Medulla oblongata (tissue), 1 donor: ENCODE measurements at regions not wholly inside any gene's neighbourhood (a gene's known extent, or its start where the extent isn't known, plus 50 kb on each side); places are given as distances from the start of the nearest gene placed in this dataset.

ENCODE experiments used
- DNase-seq: peaks from one replicate; pipeline ENCODE4 v3.0.0-alpha.2; 2015; ENCODE audit errors: extremely low spot score

GRCh38 chr14:51396222-51396815 is 156.3 kb downstream of the TMX1 start:
- DNase-seq = no peak

- DNase-seq = no peak
These were observed 158.9 kb downstream of the TMX1 start for GRCh38 chr14:51398898-51399297.

- DNase-seq = no peak
These were observed 160.1 kb downstream of the TMX1 start for GRCh38 chr14:51400139-51400538.

GRCh38 chr14:51401272-51401671 is 161.2 kb downstream of the TMX1 start:
- peak; percentile 62 for DNase-seq

GRCh38 chr14:51401756-51402155 is 161.7 kb downstream of the TMX1 start:
- DNase-seq = no peak

DNA sequence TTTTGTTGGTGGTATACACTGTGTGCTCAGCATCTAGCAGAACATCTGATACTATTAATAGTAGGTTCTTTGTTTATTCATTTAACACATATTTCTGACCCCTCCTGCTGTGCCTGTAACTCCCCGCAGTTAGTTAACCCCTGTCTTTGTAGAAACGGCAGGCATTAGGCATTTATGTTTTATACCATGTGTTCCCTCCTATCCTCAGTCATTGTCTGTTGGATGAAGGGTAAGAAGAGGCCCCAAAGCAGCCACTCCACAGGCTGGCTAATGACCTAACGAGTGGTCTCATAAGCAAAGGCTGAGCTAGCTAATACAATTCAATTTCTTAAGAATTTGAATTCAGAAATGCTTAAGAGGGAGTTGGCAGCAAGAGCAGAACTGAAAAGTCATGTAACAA is 170.8 kb downstream of the TMX1 start:
- DNase-seq = no peak

DNA sequence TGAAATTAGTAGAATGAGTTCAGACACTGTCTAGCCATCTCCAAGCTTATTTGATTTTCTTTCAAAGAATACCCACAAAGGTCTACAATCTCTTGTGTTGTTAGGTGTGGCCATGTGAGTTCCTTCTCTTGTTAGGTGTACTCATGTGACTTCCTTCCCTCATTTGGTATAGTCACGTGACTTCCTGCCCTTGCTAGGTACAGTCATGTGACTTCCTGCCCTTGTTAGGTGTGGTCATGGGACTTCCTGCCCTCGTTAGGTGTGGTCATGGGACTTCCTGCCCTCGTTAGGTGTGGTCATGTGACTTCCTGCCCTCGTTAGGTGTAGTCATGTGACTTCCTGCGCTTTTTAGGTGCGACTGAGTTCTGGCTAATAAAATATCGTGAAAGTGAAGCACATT is 179.6 kb downstream of the TMX1 start:
- DNase-seq = no peak

DNA sequence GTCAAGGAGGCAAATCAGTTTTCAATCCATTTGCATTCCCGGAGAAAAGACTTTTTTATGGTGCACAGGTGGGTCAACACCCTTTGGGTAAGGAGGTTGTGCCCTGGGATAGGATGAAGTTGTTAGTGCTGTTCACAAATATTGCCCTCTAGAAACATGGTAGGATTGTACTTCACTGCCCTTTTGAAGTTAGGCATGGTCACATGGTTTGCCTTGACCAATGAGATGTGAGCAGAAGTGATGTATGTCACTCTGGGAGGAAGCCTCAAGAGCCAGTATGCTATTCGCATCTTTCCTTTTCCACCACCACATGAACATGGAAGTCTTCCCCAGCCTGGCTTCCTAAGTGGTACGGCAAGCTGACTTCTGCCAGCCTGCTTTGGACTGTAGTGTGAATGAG is 182.7 kb downstream of the TMX1 start:
- DNase-seq = no peak

GRCh38 chr14:51424041-51424440 is 184.0 kb downstream of the TMX1 start:
- DNase-seq = no peak

- no peak for DNase-seq
These were observed 184.7 kb downstream of the TMX1 start for GRCh38 chr14:51424561-51425251.

GRCh38 chr14:51428981-51429380 is 188.9 kb downstream of the TMX1 start:
- no peak for DNase-seq

DNA sequence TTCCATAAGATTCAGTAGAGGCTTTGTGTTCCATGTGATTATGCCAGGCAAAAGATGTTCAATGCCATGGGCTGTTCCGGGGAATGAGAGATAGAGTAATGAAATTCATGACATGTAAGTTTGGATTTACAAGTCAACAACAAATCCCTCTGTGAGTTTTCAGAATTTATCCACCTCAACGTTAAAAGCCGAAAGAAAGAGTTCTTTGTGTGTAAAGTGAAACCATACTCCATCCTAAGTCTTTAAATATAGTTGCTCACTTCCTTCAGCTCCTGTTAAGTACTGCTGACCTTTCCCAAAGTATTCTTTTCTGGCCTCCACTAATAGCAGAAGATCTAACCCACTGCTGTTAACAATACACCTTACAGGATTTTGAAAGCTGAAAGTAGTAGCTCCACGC is 190.0 kb downstream of the TMX1 start:
- DNase-seq = peak; percentile 26

- peak; percentile 64 for DNase-seq
These were observed 190.6 kb downstream of the TMX1 start for GRCh38 chr14:51430633-51431032.

DNA sequence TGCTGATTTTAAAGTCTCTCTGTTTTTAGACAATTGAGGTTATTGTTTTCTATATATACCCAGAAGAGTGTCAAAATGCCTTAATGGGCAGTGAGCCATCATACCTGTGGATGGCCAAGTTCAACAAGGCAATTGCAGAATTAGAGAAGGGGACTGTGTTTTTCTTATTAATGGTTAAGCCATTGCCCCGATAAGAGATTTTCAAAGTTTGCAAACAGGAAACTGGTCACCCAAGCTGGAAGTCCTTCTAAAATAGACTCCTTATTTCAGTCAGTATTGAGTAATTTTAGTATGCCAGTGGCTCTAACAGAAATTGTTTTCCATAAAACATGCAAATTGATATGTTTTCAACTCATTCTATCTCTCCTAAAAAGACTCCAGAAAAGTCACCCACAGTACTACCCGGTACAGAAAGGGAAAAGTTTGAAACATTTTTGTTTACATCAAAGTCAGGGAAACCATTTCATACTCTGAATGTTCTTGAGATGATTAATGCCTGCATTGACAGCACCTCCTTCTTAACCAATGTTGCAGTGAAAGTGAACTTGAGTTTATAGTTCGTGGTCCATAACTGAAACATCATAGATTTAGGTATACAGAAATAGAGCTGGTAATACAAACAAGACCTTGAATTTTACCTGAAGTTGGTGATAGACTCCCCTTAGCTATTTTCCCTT is 191.1 kb downstream of the TMX1 start:
- DNase-seq = no peak

DNA sequence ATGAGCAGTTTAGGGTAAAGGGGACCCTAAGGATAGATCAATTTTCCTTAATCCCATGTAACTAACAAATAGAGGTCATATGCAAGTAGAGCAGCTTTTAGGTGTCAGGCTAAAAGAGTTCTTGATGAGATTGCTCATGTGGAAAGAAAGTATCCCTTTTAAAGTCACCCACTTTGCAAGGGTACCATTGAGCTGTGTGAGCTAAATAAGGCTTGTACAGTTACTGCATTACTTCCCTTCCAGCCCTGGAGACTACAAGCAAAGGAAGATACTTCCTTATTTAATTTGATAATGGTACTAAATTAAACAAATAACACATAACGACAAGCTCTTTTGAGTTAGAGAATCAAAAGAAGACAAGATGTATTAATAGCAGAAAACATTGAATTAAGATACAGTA is 191.7 kb downstream of the TMX1 start:
- no peak for DNase-seq

- DNase-seq = no peak
These were observed 192.4 kb downstream of the TMX1 start for GRCh38 chr14:51432302-51432948.

DNA sequence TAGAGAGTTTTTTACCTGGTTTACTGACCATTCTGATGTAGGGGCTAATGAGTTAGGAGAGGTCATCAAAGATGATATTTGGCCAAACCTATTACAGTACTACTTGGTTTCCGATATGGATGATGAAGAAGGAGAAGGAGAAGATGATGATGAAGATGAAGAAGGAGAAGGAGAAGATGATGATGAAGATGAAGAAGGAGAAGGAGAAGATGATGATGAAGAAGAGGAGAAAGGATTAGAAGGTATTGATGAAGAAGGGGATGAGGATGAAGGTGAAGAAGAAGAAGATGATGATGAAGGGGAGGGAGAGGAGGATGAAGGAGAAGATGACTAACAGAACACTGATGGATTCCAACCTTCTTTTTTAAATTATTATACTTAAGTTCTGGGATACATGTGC is 196.6 kb downstream of the TMX1 start:
- DNase-seq = no peak

DNA sequence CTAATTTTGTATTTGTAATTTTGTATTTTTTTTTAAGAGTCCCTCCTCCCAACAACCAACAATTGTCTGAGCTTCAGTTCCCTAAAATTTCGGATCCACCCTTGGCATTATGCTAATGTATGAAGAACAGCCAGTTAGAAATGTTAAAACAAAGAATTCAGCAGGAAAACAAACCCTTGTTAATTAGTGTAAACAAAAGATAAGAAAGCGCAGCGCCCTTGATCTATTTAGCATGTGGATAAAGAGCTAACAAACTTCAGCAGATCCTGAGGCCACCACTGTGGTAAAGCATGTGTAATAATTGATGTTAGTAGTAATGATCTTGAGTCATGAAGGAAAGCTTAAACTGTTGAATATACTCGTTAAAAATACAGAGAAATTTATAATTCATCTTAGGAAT is 199.8 kb downstream of the TMX1 start:
- no peak for DNase-seq

- DNase-seq = no peak
These were observed 201.0 kb downstream of the TMX1 start for GRCh38 chr14:51441001-51441400.

DNA sequence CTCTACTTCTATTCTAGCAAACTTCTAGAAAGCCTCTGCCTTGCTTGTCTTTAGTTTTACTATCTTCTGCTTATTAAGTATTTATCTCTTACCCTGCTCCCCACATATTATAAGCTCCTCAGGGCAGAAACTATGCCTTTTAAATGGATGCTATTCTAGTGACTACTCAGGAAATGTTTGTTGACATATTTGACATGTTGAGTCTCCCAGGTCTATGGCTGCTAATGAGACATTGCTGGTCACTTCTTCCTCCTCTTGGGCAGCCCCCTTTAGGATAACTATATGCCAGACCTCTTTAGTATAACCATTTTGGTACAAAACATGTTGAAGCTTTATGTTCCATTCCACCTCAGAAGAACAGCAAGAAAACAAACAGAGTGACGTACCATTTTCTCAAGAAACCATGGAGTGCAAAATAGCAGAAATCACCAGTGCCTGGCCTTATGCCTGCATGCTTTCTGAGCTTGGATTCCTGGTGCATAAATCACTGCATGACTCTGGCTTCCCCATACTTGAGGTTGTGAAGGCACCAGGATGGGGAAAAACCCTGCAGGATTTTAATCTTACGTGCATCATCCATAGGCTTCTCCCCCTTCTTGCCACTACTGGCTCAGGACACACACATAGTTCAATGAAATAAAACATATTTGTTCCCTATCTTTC is 202.6 kb downstream of the TMX1 start:
- DNase-seq = no peak

DNA sequence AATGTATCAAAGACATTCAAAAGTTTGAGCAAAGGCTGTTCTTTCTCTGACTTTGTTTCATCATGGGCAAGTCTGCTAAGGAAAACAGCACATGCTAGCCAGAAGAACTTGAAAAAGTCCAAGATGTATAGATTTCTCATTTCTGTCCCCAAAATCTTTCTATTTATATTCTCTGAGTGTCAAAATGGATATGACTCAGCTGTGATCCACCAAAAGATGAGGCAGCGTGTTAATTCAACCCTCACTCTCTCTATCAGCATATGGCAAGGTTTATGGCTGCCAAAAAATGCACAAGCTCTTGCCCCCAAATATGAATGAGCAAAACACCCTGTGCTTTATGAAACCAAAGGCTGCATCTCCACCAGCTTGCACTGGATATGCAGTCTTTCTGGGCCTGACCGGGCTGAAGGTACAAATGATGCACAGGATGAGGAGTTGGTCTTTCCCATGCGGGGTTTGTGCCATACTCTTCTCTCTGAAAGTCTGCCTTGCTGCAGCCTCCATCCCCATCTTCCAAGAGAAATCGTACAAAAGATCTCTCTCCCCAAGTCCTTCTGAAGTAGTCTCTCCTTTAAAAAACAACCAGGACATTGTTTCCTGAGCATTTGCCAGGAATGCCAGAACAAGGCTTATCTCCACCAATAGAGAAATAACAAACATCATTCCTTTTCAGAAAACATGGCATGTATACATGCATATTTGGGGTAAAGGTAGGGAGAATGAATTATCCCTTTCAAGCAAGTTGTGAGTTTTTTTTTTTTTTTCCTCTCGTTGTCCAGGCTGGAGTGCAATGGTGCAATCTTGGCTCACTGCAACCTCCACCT is 203.4 kb downstream of the TMX1 start:
- no peak for DNase-seq
